WI38 (cell line): ENCODE measurements at regions not wholly inside any gene's neighbourhood (a gene's known extent, or its start where the extent isn't known, plus 50 kb on each side); places are given as distances from the start of the nearest gene placed in this dataset.

Experiments
- H3K4me3 ChIP-seq: 2 replicates; pipeline ENCODE4 v1.5.1; 2011; ENCODE audit warnings: low read depth, mild to moderate bottlenecking, control low read depth, low read length
- TF ChIP-seq, protein P1 (sequence below): IDR thresholded peaks from 2 replicates; pipeline ENCODE4 v1.5.1; 2012; ENCODE audit warnings: low read depth, mild to moderate bottlenecking, control low read depth, low read length

DNA sequence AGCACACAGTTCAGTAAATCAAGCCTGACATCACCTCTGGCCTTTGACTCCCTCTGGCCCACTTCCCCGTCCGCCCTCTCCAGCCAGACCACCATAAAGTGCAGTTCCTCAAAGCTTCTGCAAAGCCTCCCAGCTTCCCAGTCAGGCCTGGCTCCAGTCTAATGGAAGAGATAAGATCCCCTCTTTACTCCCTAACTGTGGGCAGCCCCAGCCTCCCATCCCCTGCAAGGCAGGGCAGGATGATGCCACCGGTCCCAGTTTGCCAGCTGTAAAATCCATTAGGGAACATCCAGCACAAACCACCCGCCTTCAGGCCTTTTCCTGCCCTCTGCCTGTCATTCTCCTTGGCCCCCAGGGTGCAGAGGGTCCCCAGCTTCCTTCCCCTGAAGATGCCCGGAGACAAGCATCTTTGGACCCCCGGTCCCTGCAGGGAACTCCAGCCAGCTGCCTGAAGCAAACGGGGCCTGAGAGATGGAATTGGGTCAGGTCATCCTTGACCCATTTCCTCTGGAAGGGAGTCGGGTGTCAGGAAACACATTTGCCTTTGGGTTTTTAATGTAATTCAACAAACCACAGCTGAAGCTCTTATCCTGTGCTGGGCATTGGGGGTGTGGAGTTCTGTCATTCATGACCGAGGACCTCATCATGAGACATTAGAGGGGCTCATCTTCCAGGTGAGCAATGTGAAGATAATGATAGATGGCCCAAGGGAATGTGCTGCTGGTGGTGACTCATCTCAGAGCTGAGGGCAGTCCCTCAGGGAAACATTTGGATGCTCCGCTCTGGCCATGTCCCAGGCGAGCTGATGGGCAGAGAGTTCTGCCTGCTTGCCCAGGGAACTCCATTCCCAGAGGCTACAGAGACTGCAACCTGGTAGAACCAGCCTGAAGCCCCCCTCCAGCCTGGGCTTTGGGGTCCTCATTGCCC lies 93.8 kb upstream of the CLMN start:
- TF ChIP-seq, protein P1, sequence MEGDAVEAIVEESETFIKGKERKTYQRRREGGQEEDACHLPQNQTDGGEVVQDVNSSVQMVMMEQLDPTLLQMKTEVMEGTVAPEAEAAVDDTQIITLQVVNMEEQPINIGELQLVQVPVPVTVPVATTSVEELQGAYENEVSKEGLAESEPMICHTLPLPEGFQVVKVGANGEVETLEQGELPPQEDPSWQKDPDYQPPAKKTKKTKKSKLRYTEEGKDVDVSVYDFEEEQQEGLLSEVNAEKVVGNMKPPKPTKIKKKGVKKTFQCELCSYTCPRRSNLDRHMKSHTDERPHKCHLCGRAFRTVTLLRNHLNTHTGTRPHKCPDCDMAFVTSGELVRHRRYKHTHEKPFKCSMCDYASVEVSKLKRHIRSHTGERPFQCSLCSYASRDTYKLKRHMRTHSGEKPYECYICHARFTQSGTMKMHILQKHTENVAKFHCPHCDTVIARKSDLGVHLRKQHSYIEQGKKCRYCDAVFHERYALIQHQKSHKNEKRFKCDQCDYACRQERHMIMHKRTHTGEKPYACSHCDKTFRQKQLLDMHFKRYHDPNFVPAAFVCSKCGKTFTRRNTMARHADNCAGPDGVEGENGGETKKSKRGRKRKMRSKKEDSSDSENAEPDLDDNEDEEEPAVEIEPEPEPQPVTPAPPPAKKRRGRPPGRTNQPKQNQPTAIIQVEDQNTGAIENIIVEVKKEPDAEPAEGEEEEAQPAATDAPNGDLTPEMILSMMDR, result no peak
- no peak overlapping the region for H3K4me3 ChIP-seq

DNA sequence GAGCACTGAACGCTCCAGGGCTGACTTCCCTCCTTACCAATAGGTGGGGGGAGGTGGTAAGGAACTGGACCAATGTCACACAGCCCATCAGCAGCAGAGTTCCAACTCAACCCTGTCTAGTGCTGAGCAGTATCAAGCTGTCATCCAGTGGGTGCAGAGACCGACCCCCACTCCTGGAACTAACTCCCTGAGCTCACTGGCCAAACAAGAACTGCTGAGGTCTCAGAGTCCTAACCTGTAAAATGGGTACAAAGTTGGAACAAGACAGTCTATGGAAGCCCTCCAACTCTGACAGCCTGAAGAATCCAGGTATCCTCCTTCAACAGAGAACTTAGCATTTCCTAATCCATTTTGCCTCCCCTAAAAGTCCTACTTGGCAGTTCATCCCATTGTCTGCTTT lies 91.1 kb upstream of the CLMN start:
- TF ChIP-seq, protein P1, result no peak
- H3K4me3 ChIP-seq, result no peak overlapping the region

DNA sequence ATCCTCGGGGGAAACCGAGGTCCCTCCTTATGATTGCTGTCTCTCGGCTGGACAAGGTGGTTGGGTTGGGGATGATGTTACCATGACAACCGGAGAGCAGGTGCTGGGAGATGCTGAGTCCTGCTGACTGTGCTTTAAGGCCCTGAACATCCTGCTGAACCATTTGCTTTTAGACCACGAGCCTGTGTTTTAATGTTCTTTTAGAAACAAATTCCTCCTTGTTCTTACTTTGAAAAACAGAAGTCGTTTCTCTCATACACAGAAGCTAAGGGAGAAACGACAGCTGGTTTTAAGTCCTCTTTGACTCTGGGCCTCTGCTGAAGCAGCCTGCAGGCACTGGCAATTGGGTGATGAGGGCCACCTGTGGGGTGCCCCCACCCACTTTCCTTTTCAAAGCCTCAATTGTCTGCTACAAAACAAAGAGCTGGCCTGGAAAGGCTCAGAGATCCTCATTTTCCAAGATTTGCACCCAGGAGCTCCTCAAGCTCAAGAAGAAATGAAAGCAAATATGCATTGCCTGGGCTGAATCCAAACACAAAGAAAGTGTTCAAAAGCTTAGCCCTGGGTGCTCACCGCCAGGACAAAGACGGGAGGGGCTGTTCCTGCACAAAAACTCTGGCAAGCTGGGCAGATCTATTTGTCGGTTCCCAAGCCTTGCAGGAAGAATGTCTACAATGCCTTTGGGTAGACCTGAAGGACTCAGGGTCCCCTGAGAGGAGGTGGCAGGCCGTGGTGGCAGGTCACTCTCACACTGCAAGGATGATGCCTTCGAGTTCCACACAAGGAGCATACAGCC lies 90.0 kb upstream of the CLMN start:
- TF ChIP-seq, protein P1, result no peak
- no peak overlapping the region for H3K4me3 ChIP-seq

DNA sequence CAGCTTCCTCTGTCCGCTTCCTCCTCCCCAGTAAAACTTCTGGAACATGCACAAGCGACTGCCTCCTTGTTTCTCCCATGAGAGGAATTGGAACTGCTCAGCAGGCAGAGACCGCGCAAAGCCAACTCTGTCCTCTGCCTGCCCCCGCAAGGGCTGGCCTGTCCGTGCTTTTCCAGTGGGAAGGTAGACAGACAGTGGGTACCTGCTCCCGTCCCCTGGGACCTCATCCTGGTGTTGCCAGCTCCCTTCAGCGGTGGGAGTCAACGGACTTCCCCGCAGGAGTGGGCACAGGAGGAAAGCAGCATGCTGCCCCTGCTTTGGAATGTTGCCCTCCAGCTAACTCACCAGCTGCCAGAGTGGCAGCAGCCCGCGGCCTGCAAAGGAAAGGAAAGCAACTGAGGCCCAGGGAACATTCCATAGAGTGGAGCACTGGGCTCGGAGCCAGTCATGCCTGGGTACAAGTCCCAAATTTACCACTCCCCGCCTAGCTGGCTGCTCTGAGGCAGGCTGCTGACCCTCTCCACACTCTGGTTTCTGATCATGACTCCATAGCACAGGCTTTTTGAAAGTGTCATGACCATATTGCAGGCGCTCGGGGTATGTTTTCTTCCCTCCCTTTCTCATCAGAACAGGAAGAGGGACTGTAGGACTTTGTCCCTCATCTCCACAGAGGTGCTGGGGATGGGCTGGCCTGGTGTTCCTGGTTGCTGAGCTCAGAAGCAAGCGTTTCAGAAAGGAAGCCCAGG lies 89.2 kb upstream of the CLMN start:
- no peak overlapping the region for H3K4me3 ChIP-seq
- TF ChIP-seq, protein P1, result no peak

DNA sequence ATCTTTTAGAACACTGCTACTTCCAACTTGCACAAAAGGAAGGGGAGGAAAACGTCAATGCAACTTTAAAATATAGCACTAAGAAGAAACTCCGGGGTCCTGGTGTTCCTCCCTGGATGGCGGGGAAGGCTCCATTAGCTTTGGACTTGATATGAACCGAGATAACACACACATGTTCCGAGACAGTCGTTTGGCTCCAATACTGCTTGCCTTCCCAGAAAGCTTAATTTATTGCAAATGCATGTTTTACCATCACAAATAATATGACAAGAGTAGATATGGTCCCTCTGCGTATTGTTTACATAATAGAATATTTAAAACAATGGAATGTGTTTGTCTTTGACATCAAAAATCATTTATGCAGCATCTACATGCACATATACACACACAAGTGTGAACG lies 87.6 kb upstream of the CLMN start:
- no peak overlapping the region for H3K4me3 ChIP-seq
- TF ChIP-seq, protein P1, result no peak

DNA sequence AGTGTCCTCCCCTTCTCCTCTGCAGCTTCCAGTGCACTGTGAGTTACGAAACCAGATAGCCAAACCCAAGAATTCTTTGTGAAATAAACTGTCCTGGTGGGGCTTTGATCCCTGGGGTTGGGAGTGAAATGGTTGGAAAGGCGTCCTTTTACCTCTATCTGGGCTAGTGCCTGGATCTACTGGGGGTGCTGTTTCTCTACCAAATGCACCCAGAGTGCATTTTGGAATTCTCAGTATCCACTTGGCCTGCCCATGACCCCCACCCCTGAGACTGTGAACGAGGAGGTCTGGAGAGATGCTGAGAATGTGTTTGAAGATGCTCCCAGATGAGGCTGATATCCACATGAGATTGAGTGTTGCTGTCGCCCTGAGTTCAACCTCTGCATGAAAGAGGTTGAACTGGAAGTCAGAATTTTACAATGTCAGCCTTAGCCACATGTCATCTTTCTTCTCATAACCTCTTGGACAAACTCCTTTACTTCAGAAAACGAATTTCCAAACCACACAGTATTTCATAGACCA lies 87.1 kb upstream of the CLMN start:
- TF ChIP-seq, protein P1, result no peak
- H3K4me3 ChIP-seq, result no peak overlapping the region
